OCI-LY1 (cell line): ENCODE measurements at regions not wholly inside any gene's neighbourhood (a gene's known extent, or its start where the extent isn't known, plus 50 kb on each side); places are given as distances from the start of the nearest gene placed in this dataset.
A peak's percentile ranks its signal among the peaks of the same experiment; 100 is the strongest.

ENCODE experiments used
- H2AFZ ChIP-seq: fragments of 200-600 bp; sonication (generic), shearing (Covaris generic); 2 replicates; pipeline ENCODE4 v1.6.0; 2014; ENCODE audit warnings: antibody characterized with exemption, mild to moderate bottlenecking, low read length
- H3F3A ChIP-seq: fragments of 200-600 bp; sonication (generic), shearing (Covaris generic); 2 replicates; pipeline ENCODE4 v1.6.0; 2014; ENCODE audit warnings: mild to moderate bottlenecking, antibody characterized with exemption, low read length, moderate library complexity; ENCODE audit not compliant: insufficient read depth
- H3K27ac ChIP-seq: fragments of 200-600 bp; sonication (generic); 2 replicates; pipeline ENCODE4 v1.5.1; 2014; ENCODE audit warnings: low read length, mixed run types, mild to moderate bottlenecking, low read depth; ENCODE audit not compliant: poor library complexity, severe bottlenecking
- H3K27me3 ChIP-seq: fragments of 200-600 bp; sonication (generic); 2 replicates; pipeline ENCODE4 v1.6.0; 2014; ENCODE audit warnings: antibody characterized with exemption, mild to moderate bottlenecking, low read length, moderate library complexity; ENCODE audit not compliant: insufficient read depth
- H3K36me3 ChIP-seq: fragments of 200-600 bp; sonication (generic); 2 replicates; pipeline ENCODE4 v1.6.1; 2014; ENCODE audit warnings: mild to moderate bottlenecking, antibody characterized with exemption, low read length, moderate library complexity, mixed read lengths; ENCODE audit not compliant: insufficient read depth
- H3K4me1 ChIP-seq: fragments of 200-600 bp; sonication (generic); 2 replicates; pipeline ENCODE4 v1.5.1; 2014; ENCODE audit warnings: mild to moderate bottlenecking, low read length, moderate library complexity; ENCODE audit not compliant: insufficient read depth, severe bottlenecking
- H3K4me2 ChIP-seq: fragments of 200-600 bp; sonication (generic), shearing (Covaris generic); 2 replicates; pipeline ENCODE4 v1.6.1; 2014; ENCODE audit warnings: low read length
- H3K4me3 ChIP-seq: fragments of 200-600 bp; sonication (generic); 2 replicates; pipeline ENCODE4 v1.5.1; 2014; ENCODE audit warnings: low read length, low read depth, mild to moderate bottlenecking, mixed read lengths; ENCODE audit not compliant: poor library complexity, severe bottlenecking
- H3K79me2 ChIP-seq: fragments of 200-600 bp; shearing (Covaris generic); 2 replicates; pipeline ENCODE4 v1.6.1; 2016; ENCODE audit warnings: mixed run types, low read length, mixed read lengths; ENCODE audit not compliant: insufficient read depth
- H3K9ac ChIP-seq: fragments of 200-600 bp; sonication (generic), shearing (Covaris generic); 2 replicates; pipeline ENCODE4 v1.6.1; 2014; ENCODE audit warnings: mild to moderate bottlenecking, low read length, mixed read lengths
- H3K9me2 ChIP-seq: fragments of 200-600 bp; sonication (generic), shearing (Covaris generic); 2 replicates; pipeline ENCODE4 v1.6.1; 2014; ENCODE audit warnings: low read depth, mild to moderate bottlenecking, low read length, mixed read lengths
- H3K9me3 ChIP-seq: fragments of 200-600 bp; shearing (Covaris generic); 2 replicates; pipeline ENCODE4 v1.6.1; 2014; ENCODE audit warnings: low read length, mixed read lengths
- H4K20me1 ChIP-seq: fragments of 200-600 bp; sonication (generic), shearing (Covaris generic); 2 replicates; pipeline ENCODE4 v1.6.0; 2016; ENCODE audit warnings: mild to moderate bottlenecking, low read length; ENCODE audit not compliant: insufficient read depth
- CTCF ChIP-seq: fragments of 200-600 bp; sonication (generic), shearing (Covaris generic); IDR thresholded peaks from 2 replicates; pipeline ENCODE4 v1.5.1; 2017; ENCODE audit warnings: mild to moderate bottlenecking, antibody characterized with exemption, low read length, moderate library complexity, mixed read lengths
- EZH2 ChIP-seq: fragments of 200-600 bp; sonication (generic), shearing (Covaris generic); IDR thresholded peaks from 2 replicates; pipeline ENCODE4 v1.8.0; 2017; ENCODE audit warnings: borderline replicate concordance, mixed run types, mild to moderate bottlenecking, antibody characterized with exemption, low read length, moderate library complexity, mixed read lengths

- Histone ChIP-seq H3K4me2 (no peak overlapping the region), H3K27me3 (no peaks in the 10 kb centered on the region), H3K4me1 (no peaks in the 10 kb centered on the region), H2AFZ (no peak overlapping the region), H3K27ac (no peak overlapping the region), H3K9ac (no peak overlapping the region), H3K79me2 (no peaks in the 10 kb centered on the region), H3K9me3 (no peaks in the 10 kb centered on the region), H4K20me1 (no peaks in the 10 kb centered on the region), H3K9me2 (no peaks in the 10 kb centered on the region), H3K4me3 (no peak overlapping the region), H3F3A (no peaks in the 10 kb centered on the region), H3K36me3 (no peaks in the 10 kb centered on the region)
- TF ChIP-seq EZH2 = no peak
These were observed 402.3 kb downstream of the DEPDC1B start for GRCh38 chr5:60297658-60298057.

- Histone ChIP-seq H4K20me1 (no peaks in the 10 kb centered on the region), H3K9ac (no peak overlapping the region), H3K4me3 (no peak overlapping the region), H3F3A (no peaks in the 10 kb centered on the region), H3K4me1 (no peaks in the 10 kb centered on the region), H3K79me2 (no peaks in the 10 kb centered on the region), H3K27me3 (no peaks in the 10 kb centered on the region), H3K36me3 (no peaks in the 10 kb centered on the region), H3K9me2 (no peaks in the 10 kb centered on the region), H3K4me2 (no peak overlapping the region), H2AFZ (no peak overlapping the region), H3K9me3 (no peaks in the 10 kb centered on the region), H3K27ac (no peak overlapping the region)
- TF ChIP-seq EZH2 (no peak), CTCF (peak; percentile 77)
These were observed 401.9 kb upstream of the PDE4D start for GRCh38 chr5:60295423-60295822.

GRCh38 chr5:60293518-60293917 is 400.0 kb upstream of the PDE4D start:
- no peak for TF ChIP-seq EZH2
- no peak for TF ChIP-seq CTCF
- Histone ChIP-seq H3K4me2 (no peak overlapping the region), H4K20me1 (no peaks in the 10 kb centered on the region), H3K4me3 (no peak overlapping the region), H3K4me1 (no peaks in the 10 kb centered on the region), H3K9ac (no peak overlapping the region), H3K9me2 (no peaks in the 10 kb centered on the region), H3F3A (no peaks in the 10 kb centered on the region), H3K27me3 (no peaks in the 10 kb centered on the region), H3K9me3 (no peaks in the 10 kb centered on the region), H3K79me2 (no peaks in the 10 kb centered on the region), H3K36me3 (no peaks in the 10 kb centered on the region), H2AFZ (no peak overlapping the region), H3K27ac (no peak overlapping the region)

- no peaks in the 10 kb centered on the region for H3K9me3 ChIP-seq
- H3K27me3 ChIP-seq = no peaks in the 10 kb centered on the region
- no peaks in the 10 kb centered on the region for H3K36me3 ChIP-seq
- no peaks in the 10 kb centered on the region for H3F3A ChIP-seq
- no peak overlapping the region for H3K27ac ChIP-seq
- no peak overlapping the region for H3K4me3 ChIP-seq
- no peaks in the 10 kb centered on the region for H3K9me2 ChIP-seq
- H3K4me2 ChIP-seq = no peak overlapping the region
- no peak overlapping the region for H2AFZ ChIP-seq
- peak; percentile 98 for TF ChIP-seq CTCF
- TF ChIP-seq EZH2 = no peak
- H3K9ac ChIP-seq = no peak overlapping the region
- H4K20me1 ChIP-seq = no peaks in the 10 kb centered on the region
- no peaks in the 10 kb centered on the region for H3K79me2 ChIP-seq
- peaks cover 6% of the 10 kb centered on the region for H3K4me1 ChIP-seq
These were observed 393.7 kb upstream of the PDE4D start for GRCh38 chr5:60287174-60287771.
